B cell (primary cell): ENCODE measurements at regions not wholly inside any gene's neighbourhood (a gene's known extent, or its start where the extent isn't known, plus 50 kb on each side); places are given as distances from the start of the nearest gene placed in this dataset.

Source experiments
- ATAC-seq: fragments of 200-7000 bp; cut with Tn5 transposase; one replicate; pipeline ENCODE4 v1.10.0; 2021; ENCODE audit warnings: low read depth, mild to moderate bottlenecking, moderate number of reproducible peaks, moderate library complexity
- CTCF ChIA-PET: fragments of 350-600 bp; sonication (Branson Sonifier 250); formaldehyde crosslinking; loops from one replicate; lab custom pipeline; 2021; ENCODE audit warnings: antibody characterized with exemption, inconsistent platforms; lab: Charles Lee
- POLR2A ChIA-PET: fragments of 350-600 bp; sonication (Branson Sonifier 250); formaldehyde crosslinking; loops from one replicate; lab custom pipeline; 2021; ENCODE audit warnings: antibody characterized with exemption; lab: Charles Lee
- DNase-seq: peaks from one replicate; pipeline ENCODE4 v3.0.0; 2013
- H2AFZ ChIP-seq: 2 replicates; pipeline ENCODE4 v1.6.1; 2012; ENCODE audit warnings: mild to moderate bottlenecking, low read depth, low read length; ENCODE audit not compliant: insufficient read depth, poor library complexity, severe bottlenecking
- H3K27ac ChIP-seq, 2 donors: 1 replicate in 1 of 2; 2 replicates in 1 of 2; pipeline ENCODE4 v1.5.1; 2012 to 2013; ENCODE audit warnings: low read length in 2 of 2, mild to moderate bottlenecking in 2 of 2, moderate library complexity in 1 of 2
- H3K27me3 ChIP-seq, 4 experiments: fragments of 200-600 bp in 1 of 4; sonication (generic) in 1 of 4; replicated peaks in 1 of 4; 1 replicate in 2 of 4; 2 replicates in 2 of 4; pipeline versions ENCODE4 v1.6.1 to v1.7.0; 2013 to 2016; ENCODE audit warnings: low read length in 3 of 4, mild to moderate bottlenecking in 2 of 4, mixed read lengths in 1 of 4, moderate library complexity in 1 of 4; ENCODE audit not compliant: insufficient read depth in 4 of 4, control insufficient read depth in 3 of 4; ENCODE audit errors: control extremely low read depth in 1 of 4
- H3K36me3 ChIP-seq, 2 experiments: replicated peaks in 1 of 2; 1 replicate in 1 of 2; 2 replicates in 1 of 2; pipeline versions ENCODE4 v1.6.1 to v1.7.1; 2013; ENCODE audit warnings: low read length in 1 of 2; ENCODE audit not compliant: insufficient read depth in 2 of 2, control insufficient read depth in 1 of 2; ENCODE audit errors: control extremely low read depth in 1 of 2, extremely low read depth in 1 of 2
- H3K4me1 ChIP-seq, 2 donors: fragments of 200-600 bp in 1 of 2; sonication (generic) in 1 of 2; 1 replicate in 1 of 2; 2 replicates in 1 of 2; pipeline versions ENCODE4 v1.5.1 to v1.6.1; 2013 to 2017; ENCODE audit warnings: low read length in 2 of 2; ENCODE audit not compliant: control insufficient read depth in 2 of 2, insufficient read depth in 2 of 2
- H3K4me2 ChIP-seq: replicated peaks from 2 replicates; pipeline ENCODE3; 2012; ENCODE audit warnings: mild to moderate bottlenecking, low read depth, low read length; ENCODE audit not compliant: poor library complexity, severe bottlenecking
- H3K4me3 ChIP-seq, 5 experiments: fragments of 200-600 bp in 1 of 5; sonication (generic) in 1 of 5; 1 replicate in 3 of 5; 2 replicates in 2 of 5; pipeline versions ENCODE4 v1.5.1 to v1.7.0; 2011 to 2016; ENCODE audit warnings: low read length in 4 of 5, mild to moderate bottlenecking in 4 of 5, low read depth in 2 of 5, control low read depth in 1 of 5, moderate library complexity in 1 of 5; ENCODE audit not compliant: insufficient read depth in 1 of 5; ENCODE audit errors: control extremely low read depth in 1 of 5, extremely low read depth in 1 of 5
- H3K79me2 ChIP-seq: fragments of 200-600 bp; sonication (generic); one replicate; pipeline ENCODE4 v1.6.0; 2016; ENCODE audit warnings: low read length; ENCODE audit not compliant: control insufficient read depth, insufficient read depth
- H3K9ac ChIP-seq: fragments of 200-600 bp; sonication (generic); 2 replicates; pipeline ENCODE4 v1.6.1; 2017; ENCODE audit warnings: mild to moderate bottlenecking, low read length, moderate library complexity
- H3K9me3 ChIP-seq, 3 donors: one replicate each; pipeline versions ENCODE4 v1.6.1 to v1.7.1; 2013; ENCODE audit warnings: low read length in 2 of 3; ENCODE audit not compliant: control insufficient read depth in 2 of 3, insufficient read depth in 1 of 3; ENCODE audit errors: control extremely low read depth in 1 of 3
- H4K20me1 ChIP-seq: 2 replicates; pipeline ENCODE4 v1.6.0; 2012; ENCODE audit warnings: mild to moderate bottlenecking, low read length; ENCODE audit not compliant: insufficient read depth, control insufficient read depth, poor library complexity, severe bottlenecking
- H3K27ac Mint-ChIP-seq: one replicate; pipeline ENCODE4 v1.8.0; 2021; ENCODE audit warnings: mixed read lengths
- H3K27me3 Mint-ChIP-seq: one replicate; pipeline ENCODE4 v1.8.0; 2021; ENCODE audit warnings: mixed read lengths
- H3K4me1 Mint-ChIP-seq: one replicate; pipeline ENCODE4 v1.8.0; 2021; ENCODE audit warnings: mixed read lengths
- H3K4me3 Mint-ChIP-seq: one replicate; pipeline ENCODE4 v1.8.0; 2021; ENCODE audit warnings: mixed read lengths
- H3K9me3 Mint-ChIP-seq: one replicate; pipeline ENCODE4 v1.8.0; 2022; ENCODE audit warnings: mixed read lengths; ENCODE audit not compliant: insufficient read depth
- CTCF ChIP-seq: fragments of 200-600 bp; IDR thresholded peaks from one replicate; pipeline ENCODE4 v1.8.0; 2022; ENCODE audit warnings: antibody characterized with exemption, mild to moderate bottlenecking
- EZH2 ChIP-seq: IDR thresholded peaks from 2 replicates; pipeline ENCODE4 v1.6.1; 2012; ENCODE audit warnings: borderline replicate concordance, low read depth, mild to moderate bottlenecking, moderate library complexity, low read length; ENCODE audit not compliant: insufficient read depth, poor library complexity, severe bottlenecking
- WGBS: methylation state at CpG from one replicate; pipeline ENCODE4 v1.1.5; 2013; ENCODE audit warnings: missing lambda C conversion rate; ENCODE audit not compliant: insufficient coverage; 5-methylcytosine and 5-hydroxymethylcytosine counted together
- intact Hi-C: fragments of 100-400 bp; cut with micrococcal nuclease; formaldehyde crosslinking; loops from one replicate; pipeline ENCODE4 v1.10.0; 2022

DNA sequence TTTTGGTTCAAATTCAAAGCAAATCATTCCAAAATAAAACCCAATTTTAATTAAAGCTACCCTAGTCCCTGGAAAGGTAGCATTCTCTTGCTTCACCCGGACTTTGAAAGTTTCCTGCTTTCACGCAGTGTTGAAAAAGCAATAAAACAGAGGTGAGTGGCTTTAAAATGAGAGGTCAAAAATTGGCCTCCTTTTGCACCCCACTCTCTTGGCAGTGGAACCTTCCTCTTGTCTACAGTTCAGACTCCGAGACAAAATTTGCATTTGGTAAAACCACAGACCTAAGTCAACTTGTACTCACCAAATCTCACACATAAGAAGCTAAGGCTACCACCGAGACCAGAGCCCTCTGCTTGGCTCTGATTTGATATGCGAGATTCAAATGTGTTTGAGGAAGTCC, 252.7 kb downstream of the TTLL7 start:
- peak overlapping the region; percentile 67 for H3K4me3 Mint-ChIP-seq
- ATAC-seq = peak; percentile 61
- H3K27me3 Mint-ChIP-seq = no peaks in the 10 kb centered on the region
- intact Hi-C loops = no loop called here
- CTCF ChIA-PET = no interaction called here
- Histone ChIP-seq H3K4me3 (no peak overlapping the region), H4K20me1 (no peaks in the 10 kb centered on the region), H2AFZ (peak overlapping the region; percentile 35), H3K9ac (peak overlapping the region; percentile 24), H3K4me1 (peaks cover 7 to 13% of the 10 kb centered on the region in 2 donors), H3K9me3 (no peaks in the 10 kb centered on the region), H3K27ac (no peak overlapping the region), H3K27me3 (no peaks in the 10 kb centered on the region), H3K79me2 (no peaks in the 10 kb centered on the region), H3K4me2 (peak overlapping the region; percentile 44), H3K36me3 (no peaks in the 10 kb centered on the region)
- no peak overlapping the region for H3K27ac Mint-ChIP-seq
- no CpG with 5 or more reads among the region's 5 CpGs for WGBS
- TF ChIP-seq EZH2 (no peak), CTCF (no peak)
- no peaks in the 10 kb centered on the region for H3K9me3 Mint-ChIP-seq
- peaks cover 29% of the 10 kb centered on the region for H3K4me1 Mint-ChIP-seq
- POLR2A ChIA-PET = no interaction called here
- peak; percentile 29 for DNase-seq

GRCh38 chr1:83742446-83742845, 256.5 kb downstream of the TTLL7 start:
- POLR2A ChIA-PET = no interaction called here

More at GRCh38 chr1:83742446-83742845, 256.5 kb downstream of the TTLL7 start:
- Histone ChIP-seq H3K27ac (no peak overlapping the region), H4K20me1 (no peaks in the 10 kb centered on the region), H3K4me3 (no peak overlapping the region), H3K4me1 (peaks cover 7 to 13% of the 10 kb centered on the region in 2 donors), H3K9ac (no peak overlapping the region), H3K27me3 (no peaks in the 10 kb centered on the region), H3K79me2 (no peaks in the 10 kb centered on the region), H2AFZ (no peak overlapping the region), H3K9me3 (peaks cover 0 to 4% (median 0%) of the 10 kb centered on the region in 3 donors), H3K36me3 (no peaks in the 10 kb centered on the region), H3K4me2 (no peak overlapping the region)
- DNase-seq = no peak
- intact Hi-C loops = no loop called here
- 44% methylated on average over 2 of the region's 3 CpGs for WGBS
- no peak overlapping the region for H3K4me3 Mint-ChIP-seq
- H3K4me1 Mint-ChIP-seq = peaks cover 27% of the 10 kb centered on the region
- H3K9me3 Mint-ChIP-seq = no peaks in the 10 kb centered on the region
- H3K27ac Mint-ChIP-seq = no peak overlapping the region
- TF ChIP-seq EZH2 = no peak
- no peak for TF ChIP-seq CTCF
- no peaks in the 10 kb centered on the region for H3K27me3 Mint-ChIP-seq
- ATAC-seq = no peak
- CTCF ChIA-PET = interaction anchor here (0.7 to 1.1 kb wide), 2 partner anchors 9 to 997 kb away, joined by 3 to 4 read pairs; no protein-coding TSS in a partner anchor
